ENCODE measurements at regions not wholly inside any gene's neighbourhood (a gene's known extent, or its start where the extent isn't known, plus 50 kb on each side); places are given as distances from the start of the nearest gene placed in this dataset.

GRCh38 chr2:226045080-226045479 is 645.6 kb downstream of the NYAP2 start:
- no peak overlapping the region for H3K27ac ChIP-seq (ENCODE audit: low read depth in 2 of 2, low read length in 1 of 2)
- H3K27me3 ChIP-seq (ENCODE audit: control insufficient read depth in 1 of 2, insufficient read depth in 2 of 2, low read length in 2 of 2): no peaks in the 10 kb centered on the region
- H3K4me3 ChIP-seq (ENCODE audit: low read depth in 1 of 2, low read length in 2 of 2): no peak overlapping the region
- no peaks in the 10 kb centered on the region for H3K36me3 ChIP-seq (ENCODE audit: control insufficient read depth in 2 of 2, insufficient read depth in 2 of 2, low read length in 1 of 2)
- 89 to 92% methylated on average over 8 of the region's 8 CpGs for WGBS, 2 donors
- no peaks in the 10 kb centered on the region for H3K9me3 ChIP-seq (ENCODE audit: control insufficient read depth in 2 of 2, insufficient read depth in 1 of 2, low read depth in 1 of 2, low read length in 1 of 2)
- no peaks in the 10 kb centered on the region for H3K4me1 ChIP-seq (ENCODE audit: control insufficient read depth in 2 of 2, insufficient read depth in 2 of 2, low read length in 1 of 2)

GRCh38 chr2:226040344-226040900 is 640.9 kb downstream of the NYAP2 start:
- no peaks in the 10 kb centered on the region for H3K27me3 ChIP-seq (ENCODE audit: control insufficient read depth in 1 of 2, insufficient read depth in 2 of 2, low read length in 2 of 2)
- WGBS, 2 donors: 54 to 68% methylated on average over 2 of the region's 2 CpGs
- H3K27ac ChIP-seq (ENCODE audit: low read depth in 2 of 2, low read length in 1 of 2): no peak overlapping the region
- no peaks in the 10 kb centered on the region for H3K9me3 ChIP-seq (ENCODE audit: control insufficient read depth in 2 of 2, insufficient read depth in 1 of 2, low read depth in 1 of 2, low read length in 1 of 2)
- H3K4me1 ChIP-seq (ENCODE audit: control insufficient read depth in 2 of 2, insufficient read depth in 2 of 2, low read length in 1 of 2): no peaks in the 10 kb centered on the region
- no peaks in the 10 kb centered on the region for H3K36me3 ChIP-seq (ENCODE audit: control insufficient read depth in 2 of 2, insufficient read depth in 2 of 2, low read length in 1 of 2)
- H3K4me3 ChIP-seq (ENCODE audit: low read depth in 1 of 2, low read length in 2 of 2): no peak overlapping the region

- Histone ChIP-seq H3K4me3 (ENCODE audit: low read depth in 1 of 2, low read length in 2 of 2) (no peak overlapping the region), H3K4me1 (ENCODE audit: control insufficient read depth in 2 of 2, insufficient read depth in 2 of 2, low read length in 1 of 2) (no peaks in the 10 kb centered on the region), H3K36me3 (ENCODE audit: control insufficient read depth in 2 of 2, insufficient read depth in 2 of 2, low read length in 1 of 2) (no peaks in the 10 kb centered on the region), H3K27ac (ENCODE audit: low read depth in 2 of 2, low read length in 1 of 2) (no peak overlapping the region), H3K27me3 (ENCODE audit: control insufficient read depth in 1 of 2, insufficient read depth in 2 of 2, low read length in 2 of 2) (no peaks in the 10 kb centered on the region), H3K9me3 (ENCODE audit: control insufficient read depth in 2 of 2, insufficient read depth in 1 of 2, low read depth in 1 of 2, low read length in 1 of 2) (no peaks in the 10 kb centered on the region)
- WGBS, 2 donors: 86 to 87% methylated on average over 2 of the region's 2 CpGs
Measured at GRCh38 chr2:226037526-226037925, 638.0 kb downstream of the NYAP2 start.

GRCh38 chr2:226031647-226032501 is 632.4 kb downstream of the NYAP2 start:
- Histone ChIP-seq H3K27me3 (ENCODE audit: control insufficient read depth in 1 of 2, insufficient read depth in 2 of 2, low read length in 2 of 2) (no peaks in the 10 kb centered on the region), H3K4me1 (ENCODE audit: control insufficient read depth in 2 of 2, insufficient read depth in 2 of 2, low read length in 1 of 2) (no peaks in the 10 kb centered on the region), H3K9me3 (ENCODE audit: control insufficient read depth in 2 of 2, insufficient read depth in 1 of 2, low read depth in 1 of 2, low read length in 1 of 2) (no peaks in the 10 kb centered on the region), H3K4me3 (ENCODE audit: low read depth in 1 of 2, low read length in 2 of 2) (peak overlapping the region in 1 of 2 donors; percentile 62), H3K36me3 (ENCODE audit: control insufficient read depth in 2 of 2, insufficient read depth in 2 of 2, low read length in 1 of 2) (no peaks in the 10 kb centered on the region), H3K27ac (ENCODE audit: low read depth in 2 of 2, low read length in 1 of 2) (no peak overlapping the region)
- 18 to 20% methylated on average over 6 of the region's 6 CpGs for WGBS, 2 donors

- Histone ChIP-seq H3K9me3 (ENCODE audit: control insufficient read depth in 2 of 2, insufficient read depth in 1 of 2, low read depth in 1 of 2, low read length in 1 of 2) (no peaks in the 10 kb centered on the region), H3K27me3 (ENCODE audit: control insufficient read depth in 1 of 2, insufficient read depth in 2 of 2, low read length in 2 of 2) (no peaks in the 10 kb centered on the region), H3K36me3 (ENCODE audit: control insufficient read depth in 2 of 2, insufficient read depth in 2 of 2, low read length in 1 of 2) (no peaks in the 10 kb centered on the region), H3K27ac (ENCODE audit: low read depth in 2 of 2, low read length in 1 of 2) (peak overlapping the region in 1 of 2 donors; percentile 2), H3K4me1 (ENCODE audit: control insufficient read depth in 2 of 2, insufficient read depth in 2 of 2, low read length in 1 of 2) (no peaks in the 10 kb centered on the region), H3K4me3 (ENCODE audit: low read depth in 1 of 2, low read length in 2 of 2) (peak overlapping the region; percentile 36 to 62)
- 2% methylated on average over 34 of the region's 34 CpGs for WGBS, 2 donors
Measured at GRCh38 chr2:226030788-226031646, 631.5 kb downstream of the NYAP2 start.

- Histone ChIP-seq H3K27ac (ENCODE audit: low read depth in 2 of 2, low read length in 1 of 2) (no peak overlapping the region), H3K9me3 (ENCODE audit: control insufficient read depth in 2 of 2, insufficient read depth in 1 of 2, low read depth in 1 of 2, low read length in 1 of 2) (no peaks in the 10 kb centered on the region), H3K4me1 (ENCODE audit: control insufficient read depth in 2 of 2, insufficient read depth in 2 of 2, low read length in 1 of 2) (no peaks in the 10 kb centered on the region), H3K36me3 (ENCODE audit: control insufficient read depth in 2 of 2, insufficient read depth in 2 of 2, low read length in 1 of 2) (no peaks in the 10 kb centered on the region), H3K27me3 (ENCODE audit: control insufficient read depth in 1 of 2, insufficient read depth in 2 of 2, low read length in 2 of 2) (no peaks in the 10 kb centered on the region), H3K4me3 (ENCODE audit: low read depth in 1 of 2, low read length in 2 of 2) (peak overlapping the region in 1 of 2 donors; percentile 62)
- 34% methylated on average over 8 of the region's 8 CpGs for WGBS, 2 donors
Measured at GRCh38 chr2:226030369-226030768, 630.9 kb downstream of the NYAP2 start.

- Histone ChIP-seq H3K9me3 (ENCODE audit: control insufficient read depth in 2 of 2, insufficient read depth in 1 of 2, low read depth in 1 of 2, low read length in 1 of 2) (no peaks in the 10 kb centered on the region), H3K36me3 (ENCODE audit: control insufficient read depth in 2 of 2, insufficient read depth in 2 of 2, low read length in 1 of 2) (no peaks in the 10 kb centered on the region), H3K27me3 (ENCODE audit: control insufficient read depth in 1 of 2, insufficient read depth in 2 of 2, low read length in 2 of 2) (no peaks in the 10 kb centered on the region), H3K27ac (ENCODE audit: low read depth in 2 of 2, low read length in 1 of 2) (no peak overlapping the region), H3K4me1 (ENCODE audit: control insufficient read depth in 2 of 2, insufficient read depth in 2 of 2, low read length in 1 of 2) (no peaks in the 10 kb centered on the region), H3K4me3 (ENCODE audit: low read depth in 1 of 2, low read length in 2 of 2) (no peak overlapping the region)
Measured at GRCh38 chr2:226023946-226024345, 624.4 kb downstream of the NYAP2 start.

GRCh38 chr2:226023383-226023782 is 623.9 kb downstream of the NYAP2 start:
- Histone ChIP-seq H3K36me3 (ENCODE audit: control insufficient read depth in 2 of 2, insufficient read depth in 2 of 2, low read length in 1 of 2) (no peaks in the 10 kb centered on the region), H3K9me3 (ENCODE audit: control insufficient read depth in 2 of 2, insufficient read depth in 1 of 2, low read depth in 1 of 2, low read length in 1 of 2) (no peaks in the 10 kb centered on the region), H3K4me1 (ENCODE audit: control insufficient read depth in 2 of 2, insufficient read depth in 2 of 2, low read length in 1 of 2) (no peaks in the 10 kb centered on the region), H3K4me3 (ENCODE audit: low read depth in 1 of 2, low read length in 2 of 2) (no peak overlapping the region), H3K27me3 (ENCODE audit: control insufficient read depth in 1 of 2, insufficient read depth in 2 of 2, low read length in 2 of 2) (no peaks in the 10 kb centered on the region), H3K27ac (ENCODE audit: low read depth in 2 of 2, low read length in 1 of 2) (no peak overlapping the region)
- WGBS, 2 donors: 60 to 61% methylated on average over 5 of the region's 5 CpGs

- no peaks in the 10 kb centered on the region for H3K36me3 ChIP-seq (ENCODE audit: control insufficient read depth in 2 of 2, insufficient read depth in 2 of 2, low read length in 1 of 2)
- H3K4me1 ChIP-seq (ENCODE audit: control insufficient read depth in 2 of 2, insufficient read depth in 2 of 2, low read length in 1 of 2): no peaks in the 10 kb centered on the region
- no peaks in the 10 kb centered on the region for H3K9me3 ChIP-seq (ENCODE audit: control insufficient read depth in 2 of 2, insufficient read depth in 1 of 2, low read depth in 1 of 2, low read length in 1 of 2)
- no peak overlapping the region for H3K4me3 ChIP-seq (ENCODE audit: low read depth in 1 of 2, low read length in 2 of 2)
- H3K27ac ChIP-seq (ENCODE audit: low read depth in 2 of 2, low read length in 1 of 2): no peak overlapping the region
- H3K27me3 ChIP-seq (ENCODE audit: control insufficient read depth in 1 of 2, insufficient read depth in 2 of 2, low read length in 2 of 2): no peaks in the 10 kb centered on the region
- WGBS, 2 donors: 85 to 89% methylated on average over 1 of the region's 1 CpG
Measured at GRCh38 chr2:226020956-226021355, 621.4 kb downstream of the NYAP2 start.
